ENCODE measurements at regions not wholly inside any gene's neighbourhood (a gene's known extent, or its start where the extent isn't known, plus 50 kb on each side); places are given as distances from the start of the nearest gene placed in this dataset.

DNA sequence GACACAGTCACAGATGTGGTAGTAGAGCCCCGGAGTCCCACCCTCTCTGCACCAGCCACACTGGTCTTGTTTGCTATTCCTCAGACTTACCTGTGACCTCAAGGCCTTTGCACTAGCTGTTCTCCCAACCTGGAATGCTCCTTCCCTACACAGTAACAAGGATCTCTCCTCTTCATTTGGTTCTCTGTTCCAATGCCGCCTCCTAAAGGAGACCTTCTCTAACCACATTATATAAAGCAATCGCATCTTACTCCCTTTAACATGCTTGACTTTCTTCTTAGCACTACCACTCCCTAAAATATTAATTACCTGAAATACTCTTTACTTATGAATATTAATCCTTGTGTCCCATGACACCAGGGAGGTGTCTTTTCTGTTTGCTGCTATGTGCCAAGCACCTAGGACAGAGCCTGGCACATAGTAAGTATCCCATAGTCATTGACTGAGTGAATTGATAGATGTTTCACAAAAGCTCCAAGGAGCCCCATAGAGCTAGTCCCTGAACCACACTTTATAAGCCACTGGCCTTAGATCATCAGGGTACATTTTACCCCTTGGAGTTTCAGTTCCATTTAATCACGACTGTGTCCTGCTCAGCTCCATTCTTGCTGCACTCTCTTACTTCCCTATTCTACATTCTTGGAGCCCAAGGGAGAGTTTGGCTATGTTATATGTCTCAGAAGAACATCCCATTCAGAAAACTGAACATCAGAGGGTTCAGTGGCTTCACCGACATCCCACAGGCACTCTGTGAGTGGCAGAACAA lies 312.7 kb downstream of the RAB28 start:
- no peak for FAIRE-seq
- no peak for TF ChIP-seq CTCF (IDR thresholded peaks at IDR 0.05; ENCODE audit: insufficient read depth, low read length, severe bottlenecking)

DNA sequence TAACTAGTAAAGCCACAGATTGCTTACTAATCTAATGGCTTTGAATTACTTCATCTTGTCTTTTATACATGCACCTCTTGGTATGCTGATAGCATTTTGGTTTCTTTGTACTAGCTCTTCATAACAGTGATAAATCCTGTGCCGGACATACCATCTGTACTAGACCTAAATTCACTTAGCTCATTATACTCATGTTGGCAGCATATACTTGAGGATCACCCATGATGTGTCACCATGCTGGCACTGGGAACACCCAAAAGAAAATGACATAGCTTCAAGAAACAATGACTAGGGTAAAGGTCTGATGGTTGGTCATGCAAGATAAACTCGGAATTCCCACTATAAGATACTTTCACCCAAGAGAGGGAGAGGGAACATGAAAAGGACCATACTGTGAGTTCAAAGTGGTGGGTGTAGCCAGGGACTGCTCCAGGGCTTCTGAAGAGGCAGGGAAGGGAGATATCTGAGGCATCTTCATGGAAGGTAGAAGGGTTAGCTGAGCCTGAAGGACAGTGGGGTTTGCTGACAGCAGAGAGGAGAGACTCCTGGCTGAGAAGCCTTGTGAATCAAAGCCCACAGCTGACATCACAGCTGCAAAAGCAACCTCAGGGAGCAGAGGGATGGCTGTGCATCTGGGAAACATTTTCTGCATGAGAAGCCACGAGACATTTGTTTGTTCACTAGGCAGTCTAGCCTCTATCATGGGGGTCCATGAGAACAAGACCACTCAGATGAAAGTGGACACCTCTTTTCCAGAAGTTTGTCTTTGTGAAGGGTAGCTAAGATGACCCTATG lies 314.2 kb downstream of the RAB28 start:
- FAIRE-seq (no peak), DNase-seq (ENCODE audit: low read depth) (no peak)
- Histone ChIP-seq H3K36me3 (ENCODE audit: control insufficient read depth, insufficient read depth, low read length) (no peaks in the 10 kb centered on the region), H3K27me3 (ENCODE audit: control insufficient read depth, insufficient read depth, low read length) (no peaks in the 10 kb centered on the region), H3K4me3 (ENCODE audit: low read depth, low read length) (no peak overlapping the region)
- no peak for TF ChIP-seq CTCF (IDR thresholded peaks at IDR 0.05; ENCODE audit: insufficient read depth, low read length, severe bottlenecking)

More for the DNA sequence above, 312.7 kb downstream of the RAB28 start:
- Histone ChIP-seq H3K27me3 (ENCODE audit: control insufficient read depth, insufficient read depth, low read length) (no peaks in the 10 kb centered on the region), H3K36me3 (ENCODE audit: control insufficient read depth, insufficient read depth, low read length) (no peaks in the 10 kb centered on the region), H3K4me3 (ENCODE audit: low read depth, low read length) (no peak overlapping the region)
- DNase-seq (ENCODE audit: low read depth): no peak

GRCh38 chr4:13168326-13168725 lies 315.8 kb downstream of the RAB28 start:
- DNase-seq (ENCODE audit: low read depth): no peak
- FAIRE-seq: no peak
- H3K4me3 ChIP-seq (ENCODE audit: low read depth, low read length): no peak overlapping the region
- no peak for TF ChIP-seq CTCF (IDR thresholded peaks at IDR 0.05; ENCODE audit: insufficient read depth, low read length, severe bottlenecking)
- H3K27me3 ChIP-seq (ENCODE audit: control insufficient read depth, insufficient read depth, low read length): no peaks in the 10 kb centered on the region
- no peaks in the 10 kb centered on the region for H3K36me3 ChIP-seq (ENCODE audit: control insufficient read depth, insufficient read depth, low read length)

DNA sequence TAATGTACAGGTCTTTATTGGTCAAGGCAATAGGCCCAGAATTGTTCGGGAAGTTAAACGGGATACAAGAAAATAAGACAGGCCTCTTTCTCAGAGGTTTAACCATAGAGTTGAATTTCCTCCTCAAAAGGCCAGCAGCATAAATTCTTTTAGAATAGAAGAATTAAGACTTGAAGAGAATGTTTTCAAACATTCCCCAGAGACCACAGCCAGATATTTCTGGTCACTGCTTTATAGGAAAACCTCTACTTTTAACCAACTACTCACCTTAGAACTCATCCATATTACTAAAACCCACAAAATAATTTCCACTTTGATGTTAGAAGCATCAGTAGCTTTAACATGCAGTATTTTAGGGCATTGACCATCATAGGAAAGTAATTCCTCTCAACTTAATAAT lies 317.9 kb downstream of the RAB28 start:
- H3K36me3 ChIP-seq (ENCODE audit: control insufficient read depth, insufficient read depth, low read length): no peaks in the 10 kb centered on the region

DNA sequence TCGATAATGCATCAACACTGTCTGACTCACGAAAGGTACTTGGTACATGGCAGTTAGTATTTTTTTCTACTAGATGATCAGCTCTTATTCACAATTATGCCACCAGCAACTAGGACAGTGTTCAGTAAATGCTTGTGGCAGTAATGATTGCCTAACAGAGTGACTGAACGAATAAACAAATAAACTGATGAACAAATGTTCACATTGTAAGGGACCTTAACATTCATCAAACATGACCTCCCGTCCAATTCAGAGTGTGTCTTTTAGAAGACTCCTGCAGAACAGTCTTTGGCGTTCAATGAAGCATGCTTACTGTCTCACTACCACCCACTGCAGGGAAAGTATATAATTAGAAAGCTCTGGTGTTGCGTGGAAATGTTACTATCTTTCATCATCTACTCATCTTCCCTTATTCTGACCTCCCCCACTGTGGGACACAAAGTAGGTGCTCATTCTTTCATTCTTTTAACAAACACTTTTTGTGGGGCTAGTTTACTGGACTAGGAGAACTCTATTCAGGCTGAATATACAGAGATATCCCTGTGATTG lies 319.3 kb downstream of the RAB28 start:
- DNase-seq (ENCODE audit: low read depth): no peak
- H3K36me3 ChIP-seq (ENCODE audit: control insufficient read depth, insufficient read depth, low read length): no peaks in the 10 kb centered on the region
- no peak overlapping the region for H3K4me3 ChIP-seq (ENCODE audit: low read depth, low read length)
- FAIRE-seq: no peak
- TF ChIP-seq CTCF (IDR thresholded peaks at IDR 0.05; ENCODE audit: insufficient read depth, low read length, severe bottlenecking): no peak
- H3K27me3 ChIP-seq (ENCODE audit: control insufficient read depth, insufficient read depth, low read length): no peaks in the 10 kb centered on the region

More for the DNA sequence above, 317.9 kb downstream of the RAB28 start:
- Histone ChIP-seq H3K27me3 (ENCODE audit: control insufficient read depth, insufficient read depth, low read length) (no peaks in the 10 kb centered on the region), H3K4me3 (ENCODE audit: low read depth, low read length) (no peak overlapping the region)
- DNase-seq (ENCODE audit: low read depth) (no peak), FAIRE-seq (no peak)
- no peak for TF ChIP-seq CTCF (IDR thresholded peaks at IDR 0.05; ENCODE audit: insufficient read depth, low read length, severe bottlenecking)

Data from bronchial epithelial cell (primary cell).